ENCODE measurements at regions not wholly inside any gene's neighbourhood (a gene's known extent, or its start where the extent isn't known, plus 50 kb on each side); places are given as distances from the start of the nearest gene placed in this dataset.
A peak's percentile ranks its signal among the peaks of the same experiment; 100 is the strongest.

DNA sequence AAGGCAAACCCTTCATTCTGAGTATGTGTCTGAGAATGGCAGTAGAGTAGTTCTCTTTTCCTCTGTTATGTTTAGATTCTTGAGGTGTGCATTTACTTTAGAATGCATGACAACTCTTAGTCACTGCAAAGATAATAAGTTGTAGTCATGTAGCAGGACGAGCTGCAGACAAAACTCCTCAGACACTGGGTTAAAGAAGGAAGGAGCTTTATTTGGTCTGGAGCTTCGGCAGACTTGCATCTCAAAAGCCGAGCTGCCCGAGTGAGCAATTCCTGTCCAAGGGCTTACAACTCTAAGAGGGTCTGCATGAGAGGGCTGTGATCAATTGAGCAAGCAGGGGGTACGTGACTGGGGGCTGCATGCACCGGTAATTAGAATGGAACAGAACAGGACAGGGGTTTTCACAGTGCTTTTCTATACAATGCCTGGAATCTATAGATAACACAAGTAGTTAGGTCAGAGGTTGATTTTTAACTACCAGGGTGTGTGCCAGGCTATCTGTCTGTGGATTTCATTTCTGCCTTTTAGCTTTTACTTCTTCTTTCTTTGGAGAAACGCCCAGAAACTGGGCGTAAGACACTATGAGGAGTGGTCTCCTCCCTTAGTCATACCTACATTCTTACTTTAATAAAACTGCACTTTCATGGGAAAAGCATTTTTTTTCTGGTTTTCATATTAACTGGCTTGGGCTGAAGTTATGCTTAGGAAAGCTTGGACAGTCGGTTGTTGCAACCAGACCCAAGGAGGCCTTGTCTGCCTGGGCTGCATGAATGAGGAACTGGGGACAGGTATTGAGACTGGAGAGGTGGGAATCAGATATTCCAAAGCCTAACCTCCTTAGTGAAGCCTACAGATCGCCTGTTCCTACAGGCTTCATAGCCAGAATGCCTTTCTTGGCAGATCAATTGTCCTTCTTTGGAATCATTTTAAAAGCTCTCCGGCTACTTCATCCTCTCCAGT, 115.1 kb downstream of the RHOU start:
- no peak for DNase-seq

DNA sequence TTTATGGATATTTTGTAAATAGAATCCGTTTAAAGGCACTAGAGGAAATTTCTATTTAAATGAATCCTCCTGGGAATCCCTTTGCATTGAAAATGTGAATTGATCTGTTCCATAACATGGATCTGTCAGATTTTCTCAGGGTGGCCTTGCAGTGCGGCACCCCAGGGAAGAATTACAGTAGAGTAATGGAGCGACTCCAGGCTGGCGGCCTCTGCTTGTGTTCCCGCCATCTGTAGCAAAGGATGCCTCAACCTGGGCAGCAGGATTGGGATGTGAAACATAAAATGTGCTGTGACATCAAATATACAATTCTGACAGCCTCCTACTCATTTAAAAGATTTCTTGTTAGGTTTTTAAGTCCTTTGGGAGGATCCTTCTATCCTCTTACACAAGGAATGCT, 115.9 kb downstream of the RHOU start:
- no peak for DNase-seq

DNA sequence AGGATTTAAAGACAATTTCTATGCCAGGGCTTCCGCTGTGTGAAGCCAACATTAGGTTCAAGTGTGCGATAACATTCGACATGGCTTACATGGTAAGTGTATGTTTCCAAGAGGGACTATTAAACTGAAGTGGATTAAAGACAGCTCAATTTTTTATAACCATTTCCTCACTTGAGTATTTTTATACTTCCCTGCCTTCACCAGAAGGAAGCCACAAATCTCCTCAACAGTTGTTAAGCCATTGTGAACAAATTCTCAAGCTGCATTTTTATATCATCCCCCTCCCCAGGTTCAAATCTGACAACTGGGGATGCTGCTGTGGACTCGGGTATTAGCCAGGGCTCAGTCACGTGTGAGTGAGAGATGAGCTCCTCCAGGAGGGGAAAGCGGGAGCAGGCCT, 116.3 kb downstream of the RHOU start:
- no peak for DNase-seq

DNA sequence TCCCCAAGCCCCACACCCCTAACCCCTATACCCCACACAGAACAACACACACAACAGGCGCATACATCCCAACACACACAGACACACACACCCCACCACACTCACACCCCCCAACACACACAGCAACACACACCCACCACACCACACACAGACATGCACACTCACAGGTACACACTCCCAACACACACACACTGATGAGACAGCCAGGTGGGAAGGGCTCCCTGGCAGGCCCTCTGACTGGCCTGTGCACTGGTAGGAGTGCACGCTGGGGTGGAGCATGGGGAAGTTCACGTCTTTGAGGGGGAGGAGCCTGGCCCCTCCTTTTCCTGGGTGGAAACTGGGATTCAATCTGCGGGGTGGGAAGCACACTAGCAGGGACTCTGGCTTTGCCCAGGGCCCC, 116.7 kb downstream of the RHOU start:
- no peak for DNase-seq

DNA sequence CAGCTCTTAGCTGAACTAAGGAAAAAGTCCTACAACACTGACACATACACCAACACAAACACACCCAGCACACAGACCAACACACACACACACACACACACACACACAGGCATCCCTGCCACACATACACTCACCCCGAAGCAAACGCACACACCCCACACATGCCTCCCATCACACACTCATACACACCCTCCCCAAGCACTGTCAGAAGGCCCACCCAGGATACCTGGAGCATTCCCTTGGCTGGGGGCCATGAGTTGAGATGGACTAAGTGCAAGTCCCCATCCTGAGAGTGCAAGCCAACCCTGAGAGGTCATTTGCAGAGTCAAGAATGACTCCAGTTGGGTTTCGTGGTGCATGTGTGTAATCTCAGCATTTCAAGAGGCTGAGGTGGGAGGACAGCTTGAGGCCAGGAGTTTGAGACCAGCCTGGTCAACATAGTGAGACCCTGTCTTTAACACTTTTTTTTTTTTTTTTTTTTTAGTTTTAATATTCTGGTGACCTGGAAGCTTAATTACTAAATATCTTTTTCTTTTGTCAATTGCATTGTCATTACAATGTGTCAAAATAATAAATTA, 117.3 kb downstream of the RHOU start:
- DNase-seq: no peak

DNA sequence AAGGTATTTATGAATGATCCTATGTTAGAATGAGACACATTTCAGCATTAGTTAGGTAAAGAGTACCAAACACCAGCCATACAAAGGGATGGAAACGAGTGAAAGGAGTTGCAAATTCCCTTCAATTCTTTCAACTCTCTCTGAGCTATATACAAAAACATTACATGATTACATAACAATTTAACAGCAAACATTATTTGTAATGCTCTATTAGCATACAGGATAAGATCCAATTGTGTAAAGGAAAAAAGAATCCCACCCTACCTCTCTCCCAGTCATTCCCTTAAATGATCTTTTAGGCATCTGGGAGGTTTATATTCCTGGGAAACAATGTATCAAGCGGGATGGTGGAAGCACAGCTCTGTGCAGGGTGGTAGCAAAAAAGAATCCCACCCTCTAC, 117.9 kb downstream of the RHOU start:
- DNase-seq: no peak

DNA sequence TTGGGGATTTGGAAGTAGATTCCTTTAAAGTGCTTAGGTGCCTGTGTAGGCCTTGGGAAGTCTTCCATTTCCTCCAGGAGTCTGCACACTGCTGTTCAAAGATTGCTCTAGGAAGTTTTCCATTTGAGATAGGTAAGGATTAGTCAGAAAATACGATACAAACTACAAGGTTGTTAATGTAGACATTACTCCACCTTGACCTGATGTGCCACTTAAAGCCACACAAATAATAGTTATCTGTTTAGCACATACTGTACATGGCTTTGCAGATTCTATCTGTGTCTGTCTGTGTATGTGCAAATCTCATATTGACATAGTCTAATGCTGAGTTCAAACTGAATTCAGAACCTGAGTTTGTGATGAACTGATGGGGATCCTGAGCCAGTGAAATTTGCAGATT, 118.4 kb downstream of the RHOU start:
- no peak for DNase-seq

DNA sequence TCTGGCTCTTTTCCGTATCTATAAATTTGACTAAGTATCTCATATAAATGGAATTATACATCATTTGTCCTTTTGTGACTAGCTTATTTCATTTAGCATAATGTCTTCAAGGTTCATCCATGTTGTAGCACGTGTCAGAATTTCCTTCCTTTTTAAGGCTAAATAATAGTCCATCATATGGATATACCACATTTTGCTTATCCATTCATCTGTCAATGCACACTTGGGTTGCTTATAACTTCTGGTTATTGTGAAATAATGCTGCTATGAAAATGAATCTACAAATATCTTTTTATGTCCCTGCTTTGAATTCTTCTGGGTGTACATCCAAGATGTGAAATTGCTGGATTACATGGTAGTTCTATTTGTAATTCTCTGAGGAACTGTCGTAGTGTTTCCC, 119.6 kb downstream of the RHOU start:
- DNase-seq: no peak

DNA sequence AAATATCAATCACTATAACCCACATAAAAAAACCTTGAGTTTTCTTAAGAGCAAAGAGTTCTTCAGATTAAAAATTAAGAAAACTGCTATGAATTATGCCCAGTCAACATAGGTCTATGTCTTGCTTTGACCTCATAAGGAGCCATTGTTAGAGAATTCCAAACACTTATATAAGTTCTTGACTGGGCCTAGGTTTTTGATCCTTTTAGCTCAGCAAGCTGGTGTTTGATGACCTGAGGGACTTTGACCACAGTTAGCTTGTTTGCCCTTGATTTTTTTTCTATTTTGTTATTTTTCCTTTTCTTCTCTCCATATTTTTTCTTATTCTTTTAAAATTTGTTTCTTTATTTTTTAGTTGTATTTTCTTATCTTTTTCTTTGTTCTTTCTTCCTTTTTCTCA, 122.3 kb downstream of the RHOU start:
- DNase-seq: no peak

DNA sequence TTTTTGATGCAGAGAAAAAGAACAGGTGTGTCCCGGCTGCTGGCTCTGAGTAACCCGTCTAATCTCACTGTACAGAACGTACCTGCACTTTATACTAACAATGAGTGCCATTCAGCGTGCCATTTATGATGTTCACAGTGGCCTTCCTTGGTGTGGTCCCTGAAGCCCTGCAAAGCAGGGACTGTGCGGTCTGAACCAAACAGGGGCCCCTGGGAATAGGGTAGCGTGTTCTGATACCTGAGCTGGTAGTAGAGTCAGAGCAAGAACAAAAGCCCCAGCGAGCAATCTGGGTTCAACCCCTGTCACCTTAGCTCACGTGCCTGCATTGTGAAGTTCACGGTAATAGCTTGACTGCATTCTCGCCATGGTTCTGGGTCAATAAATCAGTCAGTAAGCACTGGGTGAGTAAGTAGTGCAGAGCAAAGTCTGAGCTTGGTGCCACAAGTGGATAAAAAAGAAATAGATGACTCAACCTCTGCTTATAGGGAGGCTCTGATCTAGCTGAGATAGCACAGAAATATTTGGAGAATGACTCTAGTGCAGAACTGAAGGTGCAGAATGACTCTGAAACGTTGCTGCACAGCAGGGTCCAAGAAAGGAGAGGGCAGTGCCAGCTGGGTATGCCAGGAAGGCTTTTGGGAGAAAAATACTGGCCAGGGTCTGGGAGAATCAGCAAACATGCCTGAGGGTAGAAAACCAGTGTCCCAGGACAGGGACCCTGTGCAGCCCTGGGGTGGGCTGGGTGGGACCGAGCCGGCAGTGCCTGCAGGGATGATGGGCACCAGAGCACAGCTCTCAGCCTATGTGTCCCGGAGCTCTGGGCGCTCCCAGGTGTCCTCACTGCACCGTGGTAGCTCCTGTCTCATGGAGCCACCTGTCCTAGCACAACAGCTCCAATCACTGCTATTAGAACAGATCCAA, 125.9 kb downstream of the RHOU start:
- peak; percentile 20 for DNase-seq

DNA sequence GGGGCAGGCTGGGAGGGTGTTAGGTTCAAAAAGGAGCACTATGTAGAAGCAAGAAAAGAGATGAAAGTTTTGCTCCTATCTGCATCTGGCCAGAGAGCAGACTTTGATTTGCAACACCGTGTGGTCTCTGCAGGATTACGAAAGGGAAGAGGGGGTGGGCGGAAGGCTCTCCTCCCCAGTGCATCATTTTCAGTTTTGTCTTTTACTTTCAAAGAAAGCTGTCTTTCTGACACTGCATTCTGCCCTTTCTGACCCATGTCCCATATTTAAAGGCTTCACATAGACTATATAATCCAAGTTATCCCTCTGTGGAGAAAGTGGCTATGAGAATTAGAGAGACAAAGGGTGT, 126.5 kb downstream of the RHOU start:
- no peak for DNase-seq

DNA sequence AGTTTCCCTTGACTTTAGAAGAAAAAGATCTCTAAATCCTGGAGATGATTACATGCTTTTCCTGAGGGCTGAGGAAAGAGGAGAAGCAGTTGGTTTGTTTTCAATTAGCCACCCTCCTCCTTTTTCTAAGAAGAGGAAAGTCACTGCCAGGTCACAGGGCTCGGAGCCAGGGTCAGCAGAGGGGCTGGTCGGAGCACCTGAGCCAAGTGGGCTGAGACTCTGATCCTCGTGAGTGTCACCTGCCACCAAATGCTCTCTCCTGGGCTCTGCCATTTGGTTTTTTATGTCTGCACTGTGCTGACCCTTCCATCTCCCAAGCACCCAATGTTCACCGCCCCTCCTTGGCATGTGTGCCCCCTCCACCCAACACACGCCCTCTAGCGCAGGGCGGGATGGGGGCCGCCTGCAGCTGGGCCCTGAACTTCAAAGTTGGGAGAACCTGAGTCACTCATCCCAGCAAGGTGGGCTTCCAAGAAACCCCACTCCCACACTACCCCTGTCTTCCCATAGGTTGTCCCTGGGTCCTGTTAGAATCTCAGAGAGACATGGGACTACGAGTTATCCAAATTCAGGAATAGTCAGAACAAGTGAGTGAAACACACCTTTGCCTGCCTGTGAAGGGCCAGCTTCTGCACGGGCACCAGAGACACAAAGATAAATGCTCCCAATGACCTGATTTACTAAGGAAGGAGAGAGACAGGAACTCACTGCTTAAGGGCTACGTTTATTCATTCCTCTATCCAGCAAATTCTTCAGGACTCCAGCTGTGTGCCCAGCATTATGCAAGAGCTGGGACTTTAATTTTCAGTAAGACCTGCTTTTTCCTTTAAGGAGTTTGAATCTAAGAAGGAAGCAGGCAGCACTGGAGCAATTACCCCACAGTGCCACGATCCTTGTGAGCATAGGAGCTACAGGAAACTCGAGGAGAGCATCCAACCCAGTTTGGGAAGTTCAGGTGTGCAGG, 127.5 kb downstream of the RHOU start:
- no peak for DNase-seq

DNA sequence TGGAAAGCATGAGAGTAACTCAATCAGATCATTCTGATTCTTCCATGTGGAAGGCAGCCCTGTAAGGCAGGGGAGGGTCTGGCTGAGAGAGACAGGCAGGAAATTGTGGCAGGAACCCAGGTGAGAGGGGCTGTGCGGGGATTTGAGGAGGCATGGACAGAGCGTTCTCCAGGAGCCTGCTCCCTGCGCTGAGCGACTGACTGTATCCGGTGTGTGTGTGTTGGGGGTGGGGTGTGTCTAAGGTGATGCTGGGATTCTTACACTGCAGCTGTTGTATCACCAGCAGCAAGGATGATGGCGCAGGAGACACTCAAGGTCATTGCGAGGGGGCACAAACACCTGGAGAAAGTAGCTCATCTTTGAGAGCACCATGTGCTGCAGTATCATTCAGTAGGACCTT, 128.5 kb downstream of the RHOU start:
- DNase-seq: no peak

DNA sequence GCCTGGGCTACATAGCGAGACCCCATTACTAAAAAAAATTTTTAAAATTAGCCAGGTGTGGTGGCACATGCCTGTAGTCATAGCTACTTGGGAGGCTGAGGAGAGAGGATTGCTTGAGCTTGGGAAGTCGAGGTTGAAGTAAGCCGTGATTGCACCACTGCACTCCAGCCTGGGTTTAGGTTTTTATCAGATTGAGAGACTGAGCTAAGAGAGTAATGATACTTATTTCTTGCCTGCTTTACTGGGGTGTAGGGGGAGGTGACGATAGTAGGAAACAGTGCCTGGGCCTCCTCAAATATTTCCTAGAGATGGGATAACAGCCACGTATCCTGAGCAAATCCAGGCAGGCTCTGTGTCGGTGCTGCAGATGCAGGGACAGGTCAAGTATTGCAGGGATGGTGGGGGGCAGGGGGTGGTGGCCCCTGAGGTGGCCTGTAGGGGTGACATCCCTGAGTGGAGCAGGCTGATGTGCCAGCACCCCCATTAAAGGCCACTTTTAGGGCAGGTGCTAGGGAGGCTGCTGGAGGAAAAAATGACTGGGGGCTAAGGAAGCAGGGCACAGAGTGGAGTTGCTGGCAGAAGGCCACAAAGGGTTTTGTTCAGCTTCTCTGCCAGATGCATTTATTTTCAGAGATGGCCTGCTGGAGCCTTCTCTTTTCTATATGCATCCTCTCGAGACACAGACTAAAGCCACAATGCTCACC, 130.5 kb downstream of the RHOU start:
- DNase-seq: no peak

DNA sequence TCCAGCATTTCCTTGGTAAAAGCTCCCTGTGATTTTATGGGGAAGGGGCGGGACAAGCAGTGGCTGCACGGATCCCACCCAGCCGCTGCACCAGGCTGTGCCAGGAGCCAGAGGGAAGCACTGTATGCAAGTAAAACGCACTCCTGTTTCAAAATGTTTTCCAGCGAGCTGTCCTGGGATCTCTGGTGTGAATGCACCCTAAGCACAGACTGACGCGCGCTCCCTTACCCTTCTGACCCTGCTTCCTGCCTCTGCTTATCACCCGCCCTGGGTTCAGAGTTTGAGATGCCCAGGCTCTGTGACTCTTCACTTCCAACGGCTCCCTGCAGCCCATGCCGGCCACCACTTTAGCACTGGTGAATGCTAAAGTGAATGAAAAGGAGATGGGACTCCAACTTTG, 131.2 kb downstream of the RHOU start:
- no peak for DNase-seq

DNA sequence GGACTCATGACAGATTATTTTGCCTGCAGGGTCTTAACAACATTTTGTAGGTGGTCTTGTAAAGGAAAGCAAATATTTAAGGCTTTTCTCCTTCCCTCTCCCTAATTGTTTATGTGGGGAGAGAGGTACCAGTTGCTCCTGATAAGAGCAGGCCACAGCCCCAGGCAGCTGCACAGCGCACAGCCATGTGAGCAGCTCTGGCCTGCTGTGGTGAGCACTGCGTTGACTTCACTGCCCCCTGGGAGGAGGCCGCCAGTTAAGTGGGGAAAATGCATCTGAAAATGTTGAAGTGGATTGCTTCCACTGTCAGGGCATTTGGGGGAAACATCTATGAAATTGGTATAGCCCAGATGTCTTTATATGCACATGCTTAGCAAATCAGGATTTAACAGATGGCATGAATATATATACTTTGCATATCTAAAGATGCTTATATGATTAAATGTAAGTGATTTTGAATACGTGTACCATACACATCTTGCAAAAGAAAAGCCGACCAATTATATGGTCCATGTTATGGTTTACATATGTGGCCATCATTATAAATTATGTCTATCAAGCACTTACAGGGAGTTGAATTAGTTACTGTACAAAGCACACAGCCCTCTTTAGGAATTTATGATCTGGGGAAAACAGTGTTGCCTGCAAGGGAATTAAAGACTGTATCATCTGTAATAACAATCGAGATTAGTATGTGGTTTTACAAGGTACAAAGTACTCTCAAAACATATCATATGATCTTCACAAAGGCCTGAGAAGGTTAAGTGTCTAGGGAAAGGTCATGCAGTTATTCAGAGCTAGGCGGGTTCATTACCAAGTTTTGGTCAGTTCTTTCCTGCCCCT, 132.1 kb downstream of the RHOU start:
- DNase-seq: peak; percentile 32

DNA sequence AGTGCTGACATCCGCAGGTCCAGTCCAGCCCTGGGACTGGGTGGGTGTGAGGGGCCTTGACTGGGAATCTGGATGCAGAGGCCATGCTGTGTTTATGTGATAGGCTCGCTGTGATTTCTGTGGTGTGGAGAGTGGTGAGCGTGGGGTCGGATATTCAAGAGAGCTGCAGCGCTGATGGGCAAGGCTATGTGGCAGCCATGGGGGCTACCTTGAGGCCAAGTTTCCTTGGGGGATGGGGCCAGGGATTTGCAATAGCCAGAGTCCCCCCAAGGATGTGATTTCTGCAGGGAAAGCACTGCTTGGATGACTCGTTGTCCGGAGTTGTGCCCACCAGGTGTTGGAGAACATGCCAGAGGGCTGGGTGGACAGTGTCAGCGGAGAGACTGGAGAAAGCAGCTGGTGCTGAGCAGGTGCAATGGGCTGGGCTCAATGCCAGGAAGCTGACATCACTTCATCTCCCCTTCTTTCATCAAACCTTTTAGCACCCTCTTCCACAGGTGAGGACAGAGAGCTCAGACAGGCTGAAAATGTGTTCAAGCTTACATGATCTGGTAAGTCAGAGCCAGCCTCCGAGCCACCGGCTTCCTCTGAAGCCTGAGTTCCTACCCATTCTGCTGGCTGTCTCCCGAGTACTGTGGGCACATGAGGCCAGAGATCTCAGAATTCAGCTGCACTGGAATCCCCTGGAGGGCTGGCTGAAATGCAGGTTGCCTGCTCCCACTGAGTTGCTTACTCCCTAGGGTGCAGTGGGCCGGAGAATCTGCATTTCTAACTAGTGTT, 132.9 kb downstream of the RHOU start:
- peak; percentile 94 for DNase-seq

DNA sequence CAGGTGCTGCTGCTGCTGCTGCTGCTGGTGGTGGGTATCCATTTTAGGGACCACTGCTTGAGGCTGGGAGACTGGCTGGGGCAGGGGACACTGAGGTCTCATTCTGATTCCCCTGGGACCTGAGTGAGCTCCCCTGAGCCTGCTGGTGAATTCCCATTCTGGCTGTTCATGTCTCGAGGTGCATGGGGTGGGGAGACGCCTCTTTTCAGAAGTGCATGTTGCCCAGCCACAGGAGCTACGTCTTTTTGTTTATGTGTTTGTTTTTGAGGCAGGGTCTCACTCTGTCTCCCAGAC, 133.4 kb downstream of the RHOU start:
- DNase-seq: no peak

DNA sequence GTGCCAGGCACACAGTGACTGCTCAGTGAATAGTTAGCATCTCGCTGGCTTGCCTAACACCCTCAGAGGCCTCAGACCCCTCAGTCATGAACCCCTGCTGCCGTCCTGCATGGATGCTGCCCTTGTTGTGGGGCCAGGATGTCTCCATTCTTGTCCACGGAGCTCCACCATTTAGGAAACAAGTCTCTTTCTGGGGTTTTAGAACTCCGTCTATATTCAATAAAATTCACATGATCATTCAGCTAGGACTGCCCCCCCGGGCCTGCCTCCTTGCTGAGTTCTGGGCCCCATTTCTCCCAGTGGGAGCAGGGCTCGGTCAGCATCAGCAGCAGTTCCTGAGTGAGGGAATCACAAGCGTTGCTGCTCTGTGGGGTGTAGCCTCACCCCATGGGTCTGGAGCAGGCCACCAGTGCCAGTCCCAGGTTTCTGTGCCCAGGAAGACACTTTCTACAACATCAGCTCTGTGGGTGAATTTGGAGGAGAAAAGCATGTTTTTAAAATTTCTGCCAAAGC, 134.1 kb downstream of the RHOU start:
- DNase-seq: peak; percentile 6

Data from NCI-H510A treated with DMSO at 0.1 percent for 48 hours (cell line).